ENCODE measurements at regions not wholly inside any gene's neighbourhood (a gene's known extent, or its start where the extent isn't known, plus 50 kb on each side); places are given as distances from the start of the nearest gene placed in this dataset.

DNA sequence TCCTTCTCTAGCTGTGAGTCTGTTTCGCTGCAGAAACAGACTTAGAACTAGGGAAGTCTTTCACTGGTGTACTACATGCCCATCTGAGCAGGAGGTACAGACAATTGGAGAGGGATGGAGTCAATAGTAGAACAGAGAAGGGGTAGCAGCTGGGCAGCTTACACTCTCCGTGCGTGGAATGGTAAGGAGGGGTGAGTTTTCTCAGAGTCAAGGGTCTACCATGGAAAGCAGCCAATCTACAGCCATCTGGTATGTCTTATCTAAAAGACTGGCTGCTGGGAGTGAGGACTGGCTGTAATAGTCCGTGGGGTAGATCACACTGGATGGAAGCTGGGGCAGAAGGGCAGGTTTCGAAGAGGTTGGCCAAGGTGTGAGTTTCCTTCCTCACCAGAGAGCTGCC lies 137.3 kb upstream of the TENM4 start:
- no peak for DNase-seq

- DNase-seq: no peak
These were observed 134.9 kb upstream of the TENM4 start for GRCh38 chr11:79575701-79576100.

DNA sequence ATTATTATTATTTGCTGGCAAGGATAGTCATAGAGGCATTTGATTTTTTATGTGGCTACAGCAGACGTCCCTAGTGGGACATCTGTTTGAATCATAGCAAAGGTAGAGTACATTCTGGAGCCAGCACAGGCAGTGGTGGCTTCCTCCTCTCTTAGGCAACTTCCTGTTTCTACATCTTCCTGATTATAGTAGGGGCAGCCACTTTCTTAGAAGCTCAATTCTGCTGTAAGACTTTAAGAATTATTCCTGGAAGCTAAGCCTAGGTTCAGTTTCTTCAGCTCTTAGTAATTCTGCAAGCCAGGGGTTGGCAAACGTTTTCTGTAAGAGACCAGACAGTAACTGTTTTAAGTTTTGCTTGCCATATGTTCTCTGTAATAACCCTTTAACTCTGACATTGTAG lies 129.3 kb upstream of the TENM4 start:
- DNase-seq: no peak

DNA sequence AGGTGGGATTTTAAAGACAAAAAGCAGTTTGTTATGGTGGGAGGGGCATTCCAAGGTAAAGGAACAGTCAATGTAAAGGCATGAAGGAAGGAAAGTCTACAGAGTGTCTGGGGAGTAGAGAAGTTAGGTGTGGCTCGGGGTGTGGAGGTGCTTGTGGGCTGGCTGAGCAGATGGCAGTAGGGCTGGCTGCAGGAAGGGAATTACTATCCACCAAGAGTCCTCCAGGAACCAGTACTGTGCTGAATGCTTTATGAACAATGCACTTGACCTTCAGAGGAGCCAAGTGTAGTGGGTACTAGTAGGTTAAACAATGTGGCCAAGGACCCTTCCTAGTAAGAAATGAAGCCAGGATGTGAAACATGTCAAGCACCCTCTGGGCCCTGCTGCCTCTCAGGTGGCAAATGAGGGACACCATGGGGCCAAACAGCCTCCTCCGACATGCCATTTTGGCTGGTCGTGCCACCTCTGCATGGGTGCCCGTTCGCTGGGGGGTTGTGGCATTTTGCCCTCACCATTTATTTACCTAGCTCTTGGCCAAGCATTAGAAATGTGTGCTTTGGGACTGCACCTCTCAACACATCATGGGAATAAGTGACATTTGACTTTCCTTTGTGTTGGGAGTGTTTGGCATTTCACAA lies 123.6 kb upstream of the TENM4 start:
- no peak for DNase-seq

DNA sequence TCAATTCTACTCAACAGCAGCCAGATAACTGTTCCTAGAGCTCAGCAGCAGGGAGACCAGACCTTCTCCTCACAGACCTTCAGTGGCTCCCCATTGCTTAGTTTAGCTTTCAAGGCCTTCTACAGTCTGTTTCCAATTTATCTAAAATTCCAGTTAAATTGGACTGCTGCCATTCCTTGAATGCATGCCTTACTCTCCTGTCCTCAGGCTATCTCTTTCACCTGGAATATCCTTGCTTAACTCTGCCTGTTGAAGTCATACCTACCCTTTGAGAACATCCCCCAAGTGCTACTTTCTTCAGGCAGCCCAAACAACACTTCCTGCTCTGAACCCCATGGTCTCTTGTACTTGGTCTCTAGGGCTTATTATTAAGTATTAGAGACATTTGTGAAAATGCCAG lies 120.7 kb upstream of the TENM4 start:
- DNase-seq: no peak

GRCh38 chr11:79550809-79551208 lies 110.0 kb upstream of the TENM4 start:
- DNase-seq: no peak

DNA sequence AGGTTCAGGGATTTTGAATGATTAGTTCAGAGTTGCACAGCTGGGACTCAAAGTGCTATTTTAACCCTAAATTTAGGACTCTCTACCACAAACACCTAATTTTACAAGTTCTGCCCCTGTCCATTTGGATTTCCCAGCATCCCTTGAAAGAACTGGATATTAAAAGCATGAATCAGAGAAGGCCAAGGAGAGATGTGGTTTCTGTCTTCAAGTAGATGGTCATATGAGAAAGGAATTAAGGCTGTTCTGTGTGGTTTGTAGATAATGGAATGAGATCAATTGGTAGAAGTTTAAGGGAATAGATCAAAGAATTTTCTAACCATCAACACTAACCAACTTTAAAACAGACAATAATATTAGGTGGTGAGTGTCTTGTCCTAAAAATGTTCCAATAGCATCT lies 106.4 kb upstream of the TENM4 start:
- DNase-seq: no peak

GRCh38 chr11:79546351-79546750 lies 105.5 kb upstream of the TENM4 start:
- no peak for DNase-seq

- no peak for DNase-seq
These were observed 103.5 kb upstream of the TENM4 start for GRCh38 chr11:79544361-79544760.

- no peak for DNase-seq
These were observed 102.3 kb upstream of the TENM4 start for GRCh38 chr11:79543101-79543500.

- DNase-seq: no peak
These were observed 100.6 kb upstream of the TENM4 start for GRCh38 chr11:79541466-79541865.

DNA sequence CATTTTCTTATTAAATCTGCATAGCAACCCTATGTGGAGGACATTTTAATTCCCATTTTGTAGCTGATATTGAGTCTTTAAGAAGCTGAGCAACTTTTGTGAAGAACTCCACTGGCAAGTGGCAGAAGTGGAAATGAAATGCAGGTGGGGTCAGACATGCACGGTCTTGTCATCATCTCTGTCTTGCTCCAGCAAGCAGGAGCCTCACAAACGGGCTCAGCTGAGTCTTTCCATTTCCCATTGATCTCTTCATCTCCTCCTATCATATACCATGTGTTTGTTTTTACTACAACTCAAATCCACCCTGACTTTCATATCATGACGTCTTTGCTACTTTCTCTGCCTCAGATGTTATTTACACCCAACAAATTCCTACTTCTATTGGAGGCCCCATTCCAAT lies 97.9 kb upstream of the TENM4 start:
- no peak for DNase-seq

- DNase-seq: no peak
These were observed 95.5 kb upstream of the TENM4 start for GRCh38 chr11:79536155-79536917.

DNA sequence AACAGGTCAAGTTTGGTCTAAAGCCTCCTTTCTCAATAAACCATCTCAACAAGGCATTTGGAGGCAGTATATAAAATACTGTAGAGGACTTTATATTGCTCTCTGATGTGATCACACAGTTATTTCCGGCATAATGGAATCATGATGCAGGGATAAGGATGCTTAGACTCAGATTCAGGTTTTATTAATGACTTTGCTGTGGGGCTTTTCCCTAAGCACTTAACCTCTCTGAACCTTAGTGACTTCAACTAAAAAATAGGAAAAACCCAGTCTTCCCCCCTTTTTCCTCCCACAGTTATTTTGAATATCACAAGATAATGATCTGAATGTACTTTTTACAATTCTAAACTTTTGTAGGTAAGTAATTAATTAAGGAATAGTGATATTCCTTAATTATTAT lies 94.8 kb upstream of the TENM4 start:
- no peak for DNase-seq

GRCh38 chr11:79525257-79525656 lies 84.4 kb upstream of the TENM4 start:
- DNase-seq: no peak

DNA sequence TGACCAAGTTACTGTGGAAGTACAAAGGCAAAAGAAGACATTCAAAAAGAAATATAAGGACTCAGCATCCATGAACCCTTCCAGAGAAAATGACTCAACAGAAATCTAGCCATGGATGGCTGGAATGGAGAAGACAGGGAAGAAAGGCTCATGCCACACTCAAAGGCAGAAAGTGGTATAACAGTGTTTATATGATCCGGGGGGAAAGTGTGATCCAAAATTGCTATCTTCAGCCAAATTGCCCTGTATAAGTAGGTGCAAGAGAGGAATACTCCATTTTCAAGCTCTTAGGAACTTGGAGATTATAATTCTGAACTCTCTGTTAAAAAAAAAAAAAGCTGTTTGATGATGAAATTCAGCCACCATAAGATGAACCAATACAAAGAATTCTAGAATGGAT lies 81.8 kb upstream of the TENM4 start:
- DNase-seq: no peak

DNA sequence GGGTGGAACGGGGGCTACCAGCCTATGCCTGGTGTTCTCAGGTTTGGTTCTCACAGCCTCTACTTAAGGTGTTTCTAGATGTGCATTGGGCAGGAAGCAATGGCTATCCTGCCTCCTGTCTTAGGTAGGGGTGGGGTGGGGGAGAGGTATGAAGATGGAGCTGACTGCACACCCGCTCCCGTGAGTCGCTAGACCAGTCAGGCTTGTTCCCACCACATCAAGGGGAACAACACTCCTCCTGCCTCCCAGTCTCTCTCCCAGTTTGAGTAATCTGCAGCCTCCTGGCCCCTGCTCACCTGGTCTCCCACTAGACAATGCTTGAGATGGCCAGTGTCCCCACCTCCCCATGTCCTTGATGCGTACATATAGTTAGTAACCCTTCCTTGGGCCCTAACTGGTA lies 79.3 kb upstream of the TENM4 start:
- DNase-seq: no peak

DNA sequence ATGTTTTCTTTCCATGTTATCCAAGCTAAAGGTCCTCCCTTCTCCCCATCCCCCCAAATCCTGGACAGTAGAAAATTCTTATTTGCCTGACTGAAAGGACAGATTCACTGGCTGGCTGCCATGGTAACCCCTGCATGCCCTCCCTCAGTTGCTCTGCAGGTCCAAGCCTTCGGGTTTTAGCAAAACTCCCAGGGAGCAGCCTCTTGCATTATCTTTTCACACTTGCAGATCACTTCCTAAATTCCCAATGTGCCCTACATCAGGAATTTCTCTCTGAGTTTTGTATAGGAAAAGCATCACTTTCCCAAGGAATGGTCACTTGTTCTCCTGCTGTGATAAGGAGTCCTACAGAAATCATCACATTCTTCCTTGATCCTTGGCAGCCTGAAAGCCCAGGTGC lies 75.0 kb upstream of the TENM4 start:
- no peak for DNase-seq

- DNase-seq: no peak
These were observed 73.9 kb upstream of the TENM4 start for GRCh38 chr11:79514695-79515094.

DNA sequence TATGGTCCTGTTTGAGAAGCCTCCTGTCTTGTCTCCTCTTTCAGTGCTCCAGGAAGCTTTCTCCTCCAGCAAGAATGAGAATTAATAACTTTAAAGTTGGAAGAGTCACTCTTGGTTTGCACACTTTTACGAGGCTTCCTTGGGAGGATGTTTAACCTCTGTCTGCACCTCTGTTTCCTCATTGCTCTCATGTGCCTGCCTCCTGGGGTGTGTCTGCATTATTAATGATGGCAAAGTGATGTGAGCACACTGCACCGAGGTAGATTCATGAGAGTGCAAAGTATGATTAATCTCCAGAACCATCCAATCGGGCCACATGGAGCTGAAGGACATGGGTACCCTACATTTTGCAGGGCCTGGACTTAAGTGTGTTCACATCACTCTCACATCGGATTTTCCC lies 73.5 kb upstream of the TENM4 start:
- DNase-seq: no peak

GRCh38 chr11:79512706-79513469 lies 72.1 kb upstream of the TENM4 start:
- DNase-seq: no peak

GRCh38 chr11:79510960-79511359 lies 70.1 kb upstream of the TENM4 start:
- DNase-seq: no peak

- no peak for DNase-seq
These were observed 67.6 kb upstream of the TENM4 start for GRCh38 chr11:79508461-79508860.

DNA sequence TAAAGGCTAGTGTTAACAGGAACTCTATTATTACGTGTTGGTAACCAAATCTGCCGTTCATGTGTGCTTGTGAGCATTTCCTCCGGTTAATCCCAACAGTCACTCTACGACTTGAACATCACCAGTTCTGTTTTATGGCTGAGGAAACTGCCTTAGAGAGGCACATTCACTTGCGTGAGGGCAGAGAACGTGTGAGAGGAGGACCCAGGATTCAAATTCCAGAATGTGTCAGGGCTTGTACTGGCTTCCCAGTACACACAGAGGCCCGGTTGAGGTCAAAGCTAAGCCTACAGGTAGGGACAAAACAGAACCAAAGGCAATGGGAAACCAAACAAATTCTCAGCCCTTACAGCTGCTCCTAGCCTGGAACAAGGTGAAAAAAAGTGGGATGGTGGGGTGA lies 66.9 kb upstream of the TENM4 start:
- DNase-seq: no peak
